Progenitor cell of endocrine pancreas (in vitro differentiated cells): ENCODE measurements at regions not wholly inside any gene's neighbourhood (a gene's known extent, or its start where the extent isn't known, plus 50 kb on each side); places are given as distances from the start of the nearest gene placed in this dataset.

Source experiments
- DNase-seq: peaks from one replicate; pipeline ENCODE4 v3.0.0; 2021; ENCODE audit warnings: low spot score; ENCODE audit not compliant: unreplicated experiment
- H3K27ac Mint-ChIP-seq: 2 replicates; pipeline ENCODE4 v1.8.0; 2021; ENCODE audit warnings: mild to moderate bottlenecking, moderate library complexity, mixed read lengths
- H3K27me3 Mint-ChIP-seq: 2 replicates; pipeline ENCODE4 v1.8.0; 2021; ENCODE audit warnings: mixed read lengths
- H3K36me3 Mint-ChIP-seq: 2 replicates; pipeline ENCODE4 v1.8.0; 2022; ENCODE audit warnings: mixed read lengths; ENCODE audit not compliant: insufficient read depth
- H3K4me1 Mint-ChIP-seq: 2 replicates; pipeline ENCODE4 v1.8.0; 2021; ENCODE audit warnings: low read depth, mixed read lengths
- H3K4me3 Mint-ChIP-seq: 2 replicates; pipeline ENCODE4 v1.8.0; 2021; ENCODE audit warnings: low read depth, mild to moderate bottlenecking, moderate library complexity, mixed read lengths
- H3K9me3 Mint-ChIP-seq: 2 replicates; pipeline ENCODE4 v1.8.0; 2021; ENCODE audit warnings: low read depth, mixed read lengths
- TF ChIP-seq, protein P1 (sequence below): fragments of 200-600 bp; sonication (generic); IDR thresholded peaks from one replicate; pipeline ENCODE4 v1.5.0; 2021; ENCODE audit warnings: antibody characterized with exemption, mild to moderate bottlenecking; ENCODE audit not compliant: unreplicated experiment

DNA sequence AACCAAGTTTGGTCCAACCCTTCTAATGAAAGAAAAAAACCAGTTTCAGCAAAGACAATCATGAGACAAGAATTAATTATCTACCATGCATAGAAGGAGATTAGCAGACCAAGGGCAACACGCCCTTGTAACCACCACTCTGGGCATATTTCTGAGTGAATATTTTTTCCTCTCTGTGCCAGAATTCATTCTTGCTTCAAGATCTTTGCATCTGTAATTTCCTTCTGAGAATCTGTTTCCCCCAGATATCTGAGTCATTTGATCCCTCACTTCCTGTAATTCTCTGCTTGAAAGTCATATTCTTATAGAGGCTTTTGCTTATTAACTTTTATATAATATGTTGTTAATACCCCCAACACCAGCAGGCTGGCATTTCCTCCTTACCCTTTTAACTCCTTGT is 243.7 kb downstream of the SLC16A7 start:
- Mint-ChIP-seq H3K36me3 (no peaks in the 10 kb centered on the region), H3K4me3 (no peak overlapping the region), H3K27ac (no peak overlapping the region), H3K27me3 (peaks cover 3% of the 10 kb centered on the region), H3K9me3 (no peaks in the 10 kb centered on the region), H3K4me1 (peaks cover 18% of the 10 kb centered on the region)
- TF ChIP-seq, protein P1, sequence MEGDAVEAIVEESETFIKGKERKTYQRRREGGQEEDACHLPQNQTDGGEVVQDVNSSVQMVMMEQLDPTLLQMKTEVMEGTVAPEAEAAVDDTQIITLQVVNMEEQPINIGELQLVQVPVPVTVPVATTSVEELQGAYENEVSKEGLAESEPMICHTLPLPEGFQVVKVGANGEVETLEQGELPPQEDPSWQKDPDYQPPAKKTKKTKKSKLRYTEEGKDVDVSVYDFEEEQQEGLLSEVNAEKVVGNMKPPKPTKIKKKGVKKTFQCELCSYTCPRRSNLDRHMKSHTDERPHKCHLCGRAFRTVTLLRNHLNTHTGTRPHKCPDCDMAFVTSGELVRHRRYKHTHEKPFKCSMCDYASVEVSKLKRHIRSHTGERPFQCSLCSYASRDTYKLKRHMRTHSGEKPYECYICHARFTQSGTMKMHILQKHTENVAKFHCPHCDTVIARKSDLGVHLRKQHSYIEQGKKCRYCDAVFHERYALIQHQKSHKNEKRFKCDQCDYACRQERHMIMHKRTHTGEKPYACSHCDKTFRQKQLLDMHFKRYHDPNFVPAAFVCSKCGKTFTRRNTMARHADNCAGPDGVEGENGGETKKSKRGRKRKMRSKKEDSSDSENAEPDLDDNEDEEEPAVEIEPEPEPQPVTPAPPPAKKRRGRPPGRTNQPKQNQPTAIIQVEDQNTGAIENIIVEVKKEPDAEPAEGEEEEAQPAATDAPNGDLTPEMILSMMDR: no peak
- DNase-seq: no peak

GRCh38 chr12:59843260-59843843 is 247.5 kb downstream of the SLC16A7 start:
- no peak overlapping the region for H3K4me3 Mint-ChIP-seq
- TF ChIP-seq, protein P1: no peak
- H3K4me1 Mint-ChIP-seq: peaks cover 22% of the 10 kb centered on the region
- no peaks in the 10 kb centered on the region for H3K36me3 Mint-ChIP-seq
- no peaks in the 10 kb centered on the region for H3K9me3 Mint-ChIP-seq
- H3K27me3 Mint-ChIP-seq: peaks cover 3% of the 10 kb centered on the region
- H3K27ac Mint-ChIP-seq: peak overlapping the region; percentile 44
- DNase-seq: no peak

- Mint-ChIP-seq H3K9me3 (peaks cover 4% of the 10 kb centered on the region), H3K27me3 (peaks cover 3% of the 10 kb centered on the region), H3K27ac (no peak overlapping the region), H3K36me3 (no peaks in the 10 kb centered on the region), H3K4me1 (peaks cover 22% of the 10 kb centered on the region), H3K4me3 (no peak overlapping the region)
- no peak for DNase-seq
- TF ChIP-seq, protein P1: no peak
Observed at GRCh38 chr12:59844750-59845149, 248.9 kb downstream of the SLC16A7 start.

GRCh38 chr12:59845293-59845692 is 249.5 kb downstream of the SLC16A7 start:
- TF ChIP-seq, protein P1: no peak

DNA sequence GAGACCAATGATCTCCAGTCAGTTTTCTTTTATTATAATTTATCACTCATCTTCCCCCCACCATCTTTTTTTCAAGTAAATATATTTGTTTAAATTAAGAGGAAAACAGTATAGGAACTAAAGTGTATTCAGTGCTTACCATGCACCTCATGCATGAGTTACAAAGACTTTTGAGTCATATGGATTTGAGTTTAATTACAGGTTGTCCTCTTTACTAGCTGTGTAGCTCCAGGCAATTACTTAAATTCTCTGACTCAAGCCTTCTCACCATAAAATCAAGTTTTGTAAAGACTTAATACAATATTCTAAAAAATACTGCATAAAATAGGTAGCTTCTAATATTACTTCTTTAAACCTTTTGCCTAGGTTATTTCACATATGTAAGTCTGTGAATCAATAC is 251.3 kb downstream of the SLC16A7 start:
- TF ChIP-seq, protein P1: no peak

More at GRCh38 chr12:59845293-59845692, 249.5 kb downstream of the SLC16A7 start:
- Mint-ChIP-seq H3K9me3 (peaks cover 6% of the 10 kb centered on the region), H3K27me3 (peaks cover 3% of the 10 kb centered on the region), H3K36me3 (no peaks in the 10 kb centered on the region), H3K4me1 (peaks cover 24% of the 10 kb centered on the region), H3K4me3 (no peak overlapping the region), H3K27ac (no peak overlapping the region)
- DNase-seq: no peak

More for the DNA sequence above, 251.3 kb downstream of the SLC16A7 start:
- no peak for DNase-seq
- Mint-ChIP-seq H3K9me3 (peaks cover 6% of the 10 kb centered on the region), H3K36me3 (no peaks in the 10 kb centered on the region), H3K27me3 (no peaks in the 10 kb centered on the region), H3K4me3 (no peak overlapping the region), H3K4me1 (peaks cover 21% of the 10 kb centered on the region), H3K27ac (no peak overlapping the region)
